H1 (cell line): ENCODE measurements at regions not wholly inside any gene's neighbourhood (a gene's known extent, or its start where the extent isn't known, plus 50 kb on each side); places are given as distances from the start of the nearest gene placed in this dataset.

ENCODE experiments used
- CTCF ChIA-PET: fragments of 300-600 bp; sonication (Branson Sonifier 250); formaldehyde crosslinking; loops from one replicate; lab custom pipeline; 2021; ENCODE audit not compliant: partially characterized antibody; lab: Charles Lee
- POLR2A ChIA-PET: fragments of 300-600 bp; sonication (Branson Sonifier 250); formaldehyde crosslinking; loops from one replicate; lab custom pipeline; 2021; ENCODE audit warnings: inconsistent platforms; ENCODE audit not compliant: partially characterized antibody; lab: Charles Lee
- DNase-seq, 2 experiments: peaks; one replicate each; pipeline versions ENCODE4 v3.0.0 to v3.0.0-alpha.2; 2010 to 2022; ENCODE audit warnings: low spot score in 2 of 2, low read depth in 1 of 2, mixed read lengths in 1 of 2
- FAIRE-seq: peaks from 2 replicates; lab custom pipeline; 2011; peaks lifted over from hg19 to GRCh38; lab: Jason Lieb, UNC
- H2AFZ ChIP-seq: 2 replicates; pipeline ENCODE4 v1.8.1; 2012; ENCODE audit warnings: low read length, inconsistent platforms
- H2AK5ac ChIP-seq: 2 replicates; pipeline ENCODE4 v1.6.1; 2013; ENCODE audit warnings: low read depth, low read length
- H2BK120ac ChIP-seq: replicated peaks from 2 replicates; pipeline ENCODE3; 2013; ENCODE audit warnings: low read depth, low read length, inconsistent platforms
- H2BK12ac ChIP-seq: 2 replicates; pipeline ENCODE4 v1.6.1; 2013; ENCODE audit warnings: low read depth, low read length
- H2BK15ac ChIP-seq: 2 replicates; pipeline ENCODE4 v1.6.1; 2013; ENCODE audit warnings: low read length
- H2BK20ac ChIP-seq: 2 replicates; pipeline ENCODE4 v1.6.1; 2013; ENCODE audit warnings: low read length
- H2BK5ac ChIP-seq: 2 replicates; pipeline ENCODE4 v1.6.1; 2013; ENCODE audit warnings: low read depth, low read length
- H3K14ac ChIP-seq: 2 replicates; pipeline ENCODE4 v1.6.1; 2013; ENCODE audit warnings: inconsistent platforms; ENCODE audit not compliant: insufficient read length
- H3K18ac ChIP-seq: 2 replicates; pipeline ENCODE4 v1.6.1; 2013; ENCODE audit warnings: low read length; ENCODE audit errors: extremely low read depth
- H3K23ac ChIP-seq: 2 replicates; pipeline ENCODE4 v1.6.1; 2013; ENCODE audit warnings: inconsistent platforms; ENCODE audit not compliant: insufficient read length
- H3K23me2 ChIP-seq: 2 replicates; pipeline ENCODE4 v1.6.1; 2013; ENCODE audit warnings: low read depth, low read length
- H3K27ac ChIP-seq: 2 replicates; pipeline ENCODE4 v1.6.1; 2011; ENCODE audit warnings: low read depth, low read length, inconsistent platforms
- H3K27me3 ChIP-seq, 4 experiments: replicated peaks in 1 of 4; 1 replicate in 1 of 4; 2 replicates in 3 of 4; pipeline versions ENCODE4 v1.6.1 to v1.8.1; 2011 to 2013; ENCODE audit warnings: low read length in 3 of 4, mild to moderate bottlenecking in 3 of 4, inconsistent platforms in 2 of 4, mixed read lengths in 2 of 4, moderate library complexity in 1 of 4; ENCODE audit not compliant: control insufficient read depth in 3 of 4, insufficient read depth in 3 of 4; ENCODE audit errors: extremely low read depth in 1 of 4
- H3K36me3 ChIP-seq, 4 experiments: 2 replicates each; pipeline versions ENCODE4 v1.6.1 to v1.8.1; 2011 to 2013; ENCODE audit warnings: mild to moderate bottlenecking in 4 of 4, low read length in 3 of 4, moderate library complexity in 2 of 4, control low read depth in 1 of 4, inconsistent platforms in 1 of 4; ENCODE audit not compliant: insufficient read depth in 4 of 4, control insufficient read depth in 2 of 4
- H3K4ac ChIP-seq: replicated peaks from 2 replicates; pipeline ENCODE3; 2013; ENCODE audit warnings: low read length, low read depth, mixed read lengths, inconsistent platforms; ENCODE audit not compliant: insufficient read length
- H3K4me1 ChIP-seq, 4 experiments: replicated peaks in 1 of 4; 1 replicate in 1 of 4; 2 replicates in 3 of 4; pipeline versions ENCODE4 v1.6.1 to v1.8.1; 2011 to 2013; ENCODE audit warnings: low read length in 3 of 4, inconsistent platforms in 2 of 4, mixed read lengths in 1 of 4; ENCODE audit not compliant: insufficient read depth in 4 of 4, control insufficient read depth in 3 of 4
- H3K4me2 ChIP-seq, 2 experiments: 2 replicates each; pipeline versions ENCODE4 v1.6.1 to v1.8.1; 2011 to 2013; ENCODE audit warnings: low read depth in 2 of 2, low read length in 2 of 2, control low read depth in 1 of 2, inconsistent platforms in 1 of 2, mild to moderate bottlenecking in 1 of 2; ENCODE audit not compliant: insufficient read depth in 1 of 2
- H3K4me3 ChIP-seq, 4 experiments: fragments of 200-600, 300-600 bp in 1 of 4; sonication (generic), shearing (Covaris generic), sonication (Bioruptor Twin) in 1 of 4; 2 replicates each; pipeline versions ENCODE4 v1.5.1 to v1.8.1; 2011 to 2016; ENCODE audit warnings: low read length in 4 of 4, low read depth in 3 of 4, control low read depth in 2 of 4, inconsistent platforms in 2 of 4, mild to moderate bottlenecking in 2 of 4, mixed read lengths in 1 of 4, moderate library complexity in 1 of 4; ENCODE audit not compliant: insufficient read depth in 2 of 4; ENCODE audit errors: extremely low read depth in 1 of 4
- H3K56ac ChIP-seq: replicated peaks from 2 replicates; pipeline ENCODE3; 2013; ENCODE audit warnings: low read depth, mild to moderate bottlenecking, mixed read lengths, low read length, inconsistent platforms; ENCODE audit not compliant: insufficient read length
- H3K79me1 ChIP-seq: 2 replicates; pipeline ENCODE4 v1.6.1; 2013; ENCODE audit warnings: low read depth, low read length, control low read depth
- H3K79me2 ChIP-seq, 2 experiments: 2 replicates each; pipeline versions ENCODE4 v1.6.1 to v1.8.1; 2012 to 2013; ENCODE audit warnings: low read length in 2 of 2, mild to moderate bottlenecking in 2 of 2, inconsistent platforms in 1 of 2; ENCODE audit not compliant: insufficient read depth in 2 of 2, control insufficient read depth in 1 of 2
- H3K9ac ChIP-seq, 4 experiments: replicated peaks in 1 of 4; 1 replicate in 1 of 4; 2 replicates in 3 of 4; pipeline versions ENCODE4 v1.6.1 to v1.8.1; 2011 to 2013; ENCODE audit warnings: low read depth in 3 of 4, low read length in 3 of 4, control low read depth in 2 of 4, mild to moderate bottlenecking in 2 of 4, moderate library complexity in 2 of 4, inconsistent platforms in 1 of 4; ENCODE audit errors: extremely low read depth in 1 of 4
- H3K9me3 ChIP-seq, 2 experiments: 2 replicates each; pipeline versions ENCODE4 v1.6.1 to v1.8.1; 2012 to 2013; ENCODE audit warnings: mild to moderate bottlenecking in 2 of 2, moderate library complexity in 2 of 2, control low read depth in 1 of 2, inconsistent platforms in 1 of 2, low read depth in 1 of 2, low read length in 1 of 2, mixed read lengths in 1 of 2; ENCODE audit not compliant: insufficient read depth in 2 of 2
- H4K20me1 ChIP-seq, 2 experiments: replicated peaks in 1 of 2; 2 replicates each; pipeline versions ENCODE3 to v1.8.1; 2011 to 2013; ENCODE audit warnings: inconsistent platforms in 2 of 2, low read length in 2 of 2, mild to moderate bottlenecking in 1 of 2; ENCODE audit not compliant: insufficient read depth in 2 of 2, control insufficient read depth in 1 of 2
- H4K5ac ChIP-seq: 2 replicates; pipeline ENCODE4 v1.6.1; 2013; ENCODE audit warnings: low read length, low read depth, mixed read lengths, inconsistent platforms; ENCODE audit not compliant: insufficient read length
- H4K8ac ChIP-seq: 2 replicates; pipeline ENCODE4 v1.8.0; 2013; ENCODE audit warnings: mild to moderate bottlenecking, moderate library complexity, low read length, inconsistent platforms; ENCODE audit not compliant: insufficient read depth; ENCODE audit errors: extremely low read depth
- H4K91ac ChIP-seq: replicated peaks from 2 replicates; pipeline ENCODE3; 2013; ENCODE audit warnings: low read length, mixed read lengths, inconsistent platforms; ENCODE audit not compliant: insufficient read length
- ASH2L ChIP-seq: fragments of 200-600, 300-600 bp; sonication (generic); IDR thresholded peaks from one replicate; pipeline ENCODE4 v1.7.1; 2017; ENCODE audit warnings: low read length
- RAD21 ChIP-seq, 2 experiments: IDR thresholded peaks in 1 of 2; conservative IDR thresholded peaks in 1 of 2; 2 replicates each; pipeline ENCODE4 v1.6.1; 2011; ENCODE audit warnings: low read depth in 2 of 2, low read length in 2 of 2, improper control_type of control experiment in 1 of 2, inconsistent platforms in 1 of 2, mild to moderate bottlenecking in 1 of 2, moderate library complexity in 1 of 2
- YY1 ChIP-seq: IDR thresholded peaks from 2 replicates; pipeline ENCODE4 v1.6.1; 2011; ENCODE audit warnings: low read depth, mild to moderate bottlenecking, low read length
- WGBS, 2 experiments: shearing (Covaris generic) in 1 of 2; methylation state at CpG; one replicate each; pipeline versions ENCODE4 v1.1.6 to v1.1.7; 2013 to 2015; ENCODE audit warnings: low lambda C conversion rate in 2 of 2, mixed read lengths in 2 of 2, inconsistent platforms in 1 of 2, low coverage in 1 of 2, missing lambda C conversion rate in 1 of 2; ENCODE audit not compliant: insufficient replicate concordance in 2 of 2, insufficient coverage in 1 of 2, insufficient read length in 1 of 2; ENCODE audit errors: extremely low coverage in 1 of 2, missing lambda C conversion rate in 1 of 2; 5-methylcytosine and 5-hydroxymethylcytosine counted together
- TF ChIP-seq, protein P1 (sequence below), 3 experiments: IDR thresholded peaks; 1 replicate in 2 of 3; 2 replicates in 1 of 3; pipeline versions ENCODE4 v1.5.1 to v1.6.1; 2011; ENCODE audit warnings: low read length in 3 of 3, mild to moderate bottlenecking in 3 of 3, inconsistent platforms in 2 of 3, low read depth in 1 of 3, moderate library complexity in 1 of 3; ENCODE audit not compliant: insufficient read depth in 1 of 3; ENCODE audit errors: control extremely low read depth in 1 of 3

DNA sequence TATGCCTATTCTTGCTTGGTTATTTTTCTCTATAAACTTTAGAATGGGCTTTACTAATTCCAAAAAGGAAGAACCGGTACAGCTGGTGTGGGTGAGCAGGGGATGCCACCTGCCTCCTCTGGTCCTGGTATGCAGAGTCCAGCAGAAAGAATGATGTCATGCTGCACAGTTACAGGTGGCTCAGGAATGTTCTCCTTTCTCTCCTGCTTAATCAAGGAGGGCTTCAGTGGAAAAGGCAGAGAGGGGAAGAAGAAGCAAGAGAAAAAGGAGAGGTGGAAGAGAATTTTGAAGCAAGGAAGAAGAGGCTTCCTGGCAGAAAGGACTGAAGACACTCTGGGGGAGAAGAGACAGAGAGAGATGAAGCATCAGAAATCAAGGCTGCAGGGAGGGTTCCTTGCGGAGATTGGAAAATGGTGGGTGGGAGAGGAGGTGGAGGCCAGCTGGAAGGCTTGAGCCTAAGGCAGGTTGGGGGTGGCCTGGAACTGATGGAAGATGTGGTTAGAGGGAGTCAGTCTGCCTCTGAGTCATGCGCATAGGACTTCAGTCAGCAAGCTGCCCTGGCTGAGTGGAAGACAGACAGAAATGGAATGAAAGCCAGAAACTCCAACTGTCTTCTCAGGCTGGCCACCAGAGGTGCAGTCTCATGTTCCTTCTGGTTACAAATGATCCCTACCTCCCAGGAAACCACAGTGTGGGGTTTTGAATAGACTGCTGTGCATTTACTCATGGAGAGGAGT, 64.6 kb upstream of the CRHR1 start:
- no peaks in the 10 kb centered on the region for H4K20me1 ChIP-seq
- no peak overlapping the region for H3K23ac ChIP-seq
- POLR2A ChIA-PET: no interaction called here
- 0 out of 4 replicates have a peak, but pooled peaks cover 0 to 2% of the 10 kb centered on the region in 2 experiments for H3K9me3 ChIP-seq
- H3K27me3 ChIP-seq: no peaks in the 10 kb centered on the region
- H2BK15ac ChIP-seq: no peak overlapping the region
- H3K56ac ChIP-seq: no peak overlapping the region
- H2BK20ac ChIP-seq: no peak overlapping the region
- no peak overlapping the region for H3K9ac ChIP-seq
- CTCF ChIA-PET: interaction anchor here (0.7 to 4.0 kb wide), 41 partner anchors 8 to 146 kb away, joined by 3 to 51 read pairs (median 6); partner anchors contain the start of gene SPPL2C
- H3K4me3 ChIP-seq: no peak overlapping the region
- no peak overlapping the region for H2AK5ac ChIP-seq
- H3K4me1 ChIP-seq: peaks cover 0 to 5% (median 1%) of the 10 kb centered on the region in 4 experiments; a peak in 1 of 7 replicates
- no peaks in the 10 kb centered on the region for H3K79me2 ChIP-seq
- WGBS, 2 experiments: 87% methylated on average over 3 of the region's 3 CpGs; no CpG with 5 or more reads in 1 of the 2 experiments
- H4K8ac ChIP-seq: no peak overlapping the region
- no peak overlapping the region for H2AFZ ChIP-seq
- no peaks in the 10 kb centered on the region for H3K79me1 ChIP-seq
- no peak overlapping the region for H3K27ac ChIP-seq
- H3K36me3 ChIP-seq: no peaks in the 10 kb centered on the region
- no peak overlapping the region for H3K14ac ChIP-seq
- H2BK5ac ChIP-seq: no peak overlapping the region
- H2BK12ac ChIP-seq: no peak overlapping the region
- FAIRE-seq: peak; percentile 82
- H3K18ac ChIP-seq: no peak overlapping the region
- no peak overlapping the region for H3K4me2 ChIP-seq
- H3K23me2 ChIP-seq: no peaks in the 10 kb centered on the region
- no peak overlapping the region for H4K91ac ChIP-seq
- no peak overlapping the region for H4K5ac ChIP-seq
- TF ChIP-seq, protein P1, sequence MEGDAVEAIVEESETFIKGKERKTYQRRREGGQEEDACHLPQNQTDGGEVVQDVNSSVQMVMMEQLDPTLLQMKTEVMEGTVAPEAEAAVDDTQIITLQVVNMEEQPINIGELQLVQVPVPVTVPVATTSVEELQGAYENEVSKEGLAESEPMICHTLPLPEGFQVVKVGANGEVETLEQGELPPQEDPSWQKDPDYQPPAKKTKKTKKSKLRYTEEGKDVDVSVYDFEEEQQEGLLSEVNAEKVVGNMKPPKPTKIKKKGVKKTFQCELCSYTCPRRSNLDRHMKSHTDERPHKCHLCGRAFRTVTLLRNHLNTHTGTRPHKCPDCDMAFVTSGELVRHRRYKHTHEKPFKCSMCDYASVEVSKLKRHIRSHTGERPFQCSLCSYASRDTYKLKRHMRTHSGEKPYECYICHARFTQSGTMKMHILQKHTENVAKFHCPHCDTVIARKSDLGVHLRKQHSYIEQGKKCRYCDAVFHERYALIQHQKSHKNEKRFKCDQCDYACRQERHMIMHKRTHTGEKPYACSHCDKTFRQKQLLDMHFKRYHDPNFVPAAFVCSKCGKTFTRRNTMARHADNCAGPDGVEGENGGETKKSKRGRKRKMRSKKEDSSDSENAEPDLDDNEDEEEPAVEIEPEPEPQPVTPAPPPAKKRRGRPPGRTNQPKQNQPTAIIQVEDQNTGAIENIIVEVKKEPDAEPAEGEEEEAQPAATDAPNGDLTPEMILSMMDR (IDR thresholded peaks at IDR 0.05; ENCODE audit: control extremely low read depth in 1 of 3, insufficient read depth in 1 of 3, low read depth in 1 of 3, low read length in 3 of 3): peak; percentile 29 to 69 (median 54)
- TF ChIP-seq RAD21 (IDR thresholded peaks at IDR 0.05 in 1 of 2, conservative IDR thresholded peaks at IDR 0.05 in 1 of 2; ENCODE audit: low read depth in 2 of 2, low read length in 2 of 2) (peak; percentile 26 to 46; a peak in 3 of 4 replicates), ASH2L (no peak), YY1 (no peak)
- TF ChIP-seq, all 59 proteins: peak for 2
- no peak overlapping the region for H2BK120ac ChIP-seq
- no peak overlapping the region for H3K4ac ChIP-seq
- DNase-seq: no peak
